CD14-positive monocyte (primary cell): ENCODE measurements at regions not wholly inside any gene's neighbourhood (a gene's known extent, or its start where the extent isn't known, plus 50 kb on each side); places are given as distances from the start of the nearest gene placed in this dataset.

Experiments
- DNase-seq, 3 donors: peaks; one replicate each; pipeline ENCODE4 v3.0.0-alpha.2; 2011 to 2022
- H2AFZ ChIP-seq: 2 replicates; pipeline ENCODE4 v1.6.0; 2012; ENCODE audit warnings: mild to moderate bottlenecking, low read depth, low read length, inconsistent platforms; ENCODE audit not compliant: insufficient read depth, poor library complexity, severe bottlenecking
- H3K27ac ChIP-seq, 2 donors: 1 replicate in 1 of 2; 2 replicates in 1 of 2; pipeline ENCODE4 v1.5.1; 2012 to 2013; ENCODE audit warnings: low read length in 2 of 2, control low read depth in 1 of 2, inconsistent platforms in 1 of 2, low read depth in 1 of 2, mild to moderate bottlenecking in 1 of 2
- H3K27me3 ChIP-seq, 2 donors: one replicate each; pipeline versions ENCODE4 v1.6.0 to v1.6.1; 2011 to 2013; ENCODE audit warnings: low read length in 2 of 2; ENCODE audit not compliant: control insufficient read depth in 2 of 2, insufficient read depth in 2 of 2
- H3K36me3 ChIP-seq, 2 donors: replicated peaks in 1 of 2; 1 replicate in 1 of 2; 2 replicates in 1 of 2; pipeline versions ENCODE4 v1.5.1 to v1.6.1; 2012 to 2013; ENCODE audit warnings: low read length in 2 of 2, control low read depth in 1 of 2, inconsistent platforms in 1 of 2, mild to moderate bottlenecking in 1 of 2; ENCODE audit not compliant: insufficient read depth in 2 of 2, control insufficient read depth in 1 of 2
- H3K4me1 ChIP-seq, 2 donors: 1 replicate in 1 of 2; 2 replicates in 1 of 2; pipeline versions ENCODE4 v1.5.1 to v1.6.1; 2012 to 2013; ENCODE audit warnings: low read length in 2 of 2, control low read depth in 1 of 2, inconsistent platforms in 1 of 2, mild to moderate bottlenecking in 1 of 2, moderate library complexity in 1 of 2; ENCODE audit not compliant: insufficient read depth in 2 of 2, control insufficient read depth in 1 of 2
- H3K4me2 ChIP-seq: replicated peaks from 2 replicates; pipeline ENCODE3; 2012; ENCODE audit warnings: low read length, moderate library complexity, mild to moderate bottlenecking; ENCODE audit not compliant: poor library complexity, severe bottlenecking; ENCODE audit errors: extremely low read depth
- H3K4me3 ChIP-seq, 3 experiments: fragments of 200-600 bp in 1 of 3; sonication (generic) in 1 of 3; replicated peaks in 1 of 3; 1 replicate in 2 of 3; 2 replicates in 1 of 3; pipeline ENCODE4 v1.5.1; 2011 to 2013; ENCODE audit warnings: low read length in 3 of 3, mild to moderate bottlenecking in 3 of 3, control low read depth in 2 of 3, low read depth in 2 of 3, inconsistent platforms in 1 of 3, moderate library complexity in 1 of 3
- H3K79me2 ChIP-seq: 2 replicates; pipeline ENCODE4 v1.6.0; 2012; ENCODE audit warnings: mild to moderate bottlenecking, control low read depth, inconsistent platforms, low read length, moderate library complexity; ENCODE audit not compliant: insufficient read depth
- H3K9ac ChIP-seq: 2 replicates; pipeline ENCODE4 v1.6.0; 2017; ENCODE audit warnings: low read length, mild to moderate bottlenecking; ENCODE audit not compliant: insufficient read depth, poor library complexity, severe bottlenecking
- H3K9me3 ChIP-seq, 2 donors: replicated peaks in 1 of 2; 1 replicate in 1 of 2; 2 replicates in 1 of 2; pipeline versions ENCODE4 v1.5.1 to v1.6.1; 2012 to 2013; ENCODE audit warnings: low read length in 2 of 2, control low read depth in 1 of 2; ENCODE audit not compliant: control insufficient read depth in 1 of 2, insufficient read depth in 1 of 2
- H4K20me1 ChIP-seq: 2 replicates; pipeline ENCODE4 v1.6.0; 2012; ENCODE audit warnings: mild to moderate bottlenecking, low read length, control low read depth, moderate library complexity; ENCODE audit not compliant: insufficient read depth
- H3K27ac Mint-ChIP-seq, 7 donors: one replicate each; pipeline ENCODE4 v1.8.0; 2020; ENCODE audit warnings: mild to moderate bottlenecking in 7 of 7, mixed read lengths in 7 of 7, moderate library complexity in 6 of 7, inconsistent platforms in 2 of 7
- H3K27me3 Mint-ChIP-seq, 3 donors: one replicate each; pipeline ENCODE4 v1.8.0; 2021 to 2022; ENCODE audit warnings: low read depth in 3 of 3, mild to moderate bottlenecking in 3 of 3, mixed read lengths in 3 of 3, moderate library complexity in 3 of 3, inconsistent platforms in 1 of 3
- H3K36me3 Mint-ChIP-seq, 2 donors: one replicate each; pipeline ENCODE4 v1.8.0; 2020; ENCODE audit warnings: mixed read lengths in 2 of 2, inconsistent platforms in 1 of 2, mild to moderate bottlenecking in 1 of 2
- H3K4me1 Mint-ChIP-seq: one replicate; pipeline ENCODE4 v1.8.0; 2020; ENCODE audit warnings: mild to moderate bottlenecking, mixed read lengths
- H3K4me3 Mint-ChIP-seq, 2 donors: one replicate each; pipeline ENCODE4 v1.8.0; 2020; ENCODE audit warnings: mild to moderate bottlenecking in 2 of 2, mixed read lengths in 2 of 2, moderate library complexity in 1 of 2
- H3K9me3 Mint-ChIP-seq, 7 donors: one replicate each; pipeline ENCODE4 v1.8.0; 2020 to 2022; ENCODE audit warnings: mixed read lengths in 7 of 7, mild to moderate bottlenecking in 6 of 7, moderate library complexity in 6 of 7, inconsistent platforms in 2 of 7
- WGBS: methylation state at CpG from one replicate; pipeline ENCODE4 v1.1.5; 2013; ENCODE audit warnings: missing lambda C conversion rate; ENCODE audit not compliant: insufficient coverage; 5-methylcytosine and 5-hydroxymethylcytosine counted together
- intact Hi-C, 2 donors: fragments of 100-400 bp; cut with micrococcal nuclease; formaldehyde crosslinking; loops; one replicate each; pipeline versions ENCODE4 v1.15.0 to v1.15.1; 2023
- TF ChIP-seq, protein P1 (sequence below): fragments of 200-600 bp; IDR thresholded peaks from one replicate; pipeline ENCODE4 v1.8.0; 2022; ENCODE audit warnings: antibody characterized with exemption, mild to moderate bottlenecking

DNA sequence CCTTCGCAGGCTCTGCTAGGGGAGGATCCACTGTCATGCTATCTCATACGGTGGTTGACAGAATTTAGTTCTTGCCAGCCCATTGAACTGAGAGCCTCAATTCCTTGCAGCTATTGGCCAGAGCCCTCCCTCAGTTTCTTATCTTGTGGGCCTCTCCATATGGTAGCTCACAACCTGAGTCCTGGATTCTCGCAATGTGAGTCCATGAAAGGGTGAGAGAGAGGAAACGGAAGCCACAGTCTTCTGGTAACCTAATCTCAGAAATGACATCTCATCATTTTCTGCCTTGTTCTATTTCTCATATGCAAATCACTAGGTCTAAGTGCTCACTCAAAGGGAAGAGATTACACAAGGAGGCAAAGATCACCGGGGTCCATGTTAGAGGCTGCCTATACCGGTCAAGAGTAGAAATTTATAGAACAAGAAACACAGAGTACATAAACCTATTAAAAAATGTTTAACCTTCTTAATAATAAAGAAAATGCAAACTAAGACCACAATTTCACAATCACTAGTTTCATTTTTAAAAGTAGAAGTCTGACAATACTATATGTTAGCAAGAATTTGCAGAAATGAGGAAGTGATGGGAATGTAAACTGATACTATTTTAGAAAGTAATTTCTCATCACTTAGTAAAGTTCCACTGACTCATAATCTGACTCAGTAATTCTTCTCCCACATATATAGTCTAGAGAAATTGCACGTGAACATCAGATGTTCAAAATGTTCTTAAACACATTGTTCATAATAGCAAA, 378.4 kb upstream of the AGTR1 start:
- H3K36me3 Mint-ChIP-seq: no peaks in the 10 kb centered on the region
- H3K9me3 Mint-ChIP-seq: peaks cover 0 to 5% (median 2%) of the 10 kb centered on the region in 7 donors
- Histone ChIP-seq H3K4me3 (peak overlapping the region in 2 of 3 experiments; percentile 34 to 51), H3K9me3 (no peaks in the 10 kb centered on the region), H3K4me2 (peak overlapping the region; percentile 55), H3K27ac (peak overlapping the region; percentile 29 to 73), H3K4me1 (peaks cover 7% of the 10 kb centered on the region in 2 donors), H3K79me2 (no peaks in the 10 kb centered on the region), H3K36me3 (no peaks in the 10 kb centered on the region), H4K20me1 (no peaks in the 10 kb centered on the region), H3K27me3 (peaks cover 0 to 3% of the 10 kb centered on the region in 2 donors), H3K9ac (no peak overlapping the region), H2AFZ (no peak overlapping the region)
- H3K4me3 Mint-ChIP-seq: peak overlapping the region; percentile 59 to 84
- H3K27ac Mint-ChIP-seq: peak overlapping the region; percentile 87 to 95 (median 93)
- intact Hi-C loops: no loop called here
- WGBS: 93% methylated on average over 2 of the region's 7 CpGs
- H3K27me3 Mint-ChIP-seq: peaks cover 2 to 7% (median 7%) of the 10 kb centered on the region in 3 donors
- H3K4me1 Mint-ChIP-seq: peaks cover 12% of the 10 kb centered on the region
- DNase-seq: peak; percentile 59 to 83 (median 81)
- TF ChIP-seq, protein P1, sequence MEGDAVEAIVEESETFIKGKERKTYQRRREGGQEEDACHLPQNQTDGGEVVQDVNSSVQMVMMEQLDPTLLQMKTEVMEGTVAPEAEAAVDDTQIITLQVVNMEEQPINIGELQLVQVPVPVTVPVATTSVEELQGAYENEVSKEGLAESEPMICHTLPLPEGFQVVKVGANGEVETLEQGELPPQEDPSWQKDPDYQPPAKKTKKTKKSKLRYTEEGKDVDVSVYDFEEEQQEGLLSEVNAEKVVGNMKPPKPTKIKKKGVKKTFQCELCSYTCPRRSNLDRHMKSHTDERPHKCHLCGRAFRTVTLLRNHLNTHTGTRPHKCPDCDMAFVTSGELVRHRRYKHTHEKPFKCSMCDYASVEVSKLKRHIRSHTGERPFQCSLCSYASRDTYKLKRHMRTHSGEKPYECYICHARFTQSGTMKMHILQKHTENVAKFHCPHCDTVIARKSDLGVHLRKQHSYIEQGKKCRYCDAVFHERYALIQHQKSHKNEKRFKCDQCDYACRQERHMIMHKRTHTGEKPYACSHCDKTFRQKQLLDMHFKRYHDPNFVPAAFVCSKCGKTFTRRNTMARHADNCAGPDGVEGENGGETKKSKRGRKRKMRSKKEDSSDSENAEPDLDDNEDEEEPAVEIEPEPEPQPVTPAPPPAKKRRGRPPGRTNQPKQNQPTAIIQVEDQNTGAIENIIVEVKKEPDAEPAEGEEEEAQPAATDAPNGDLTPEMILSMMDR: no peak

DNA sequence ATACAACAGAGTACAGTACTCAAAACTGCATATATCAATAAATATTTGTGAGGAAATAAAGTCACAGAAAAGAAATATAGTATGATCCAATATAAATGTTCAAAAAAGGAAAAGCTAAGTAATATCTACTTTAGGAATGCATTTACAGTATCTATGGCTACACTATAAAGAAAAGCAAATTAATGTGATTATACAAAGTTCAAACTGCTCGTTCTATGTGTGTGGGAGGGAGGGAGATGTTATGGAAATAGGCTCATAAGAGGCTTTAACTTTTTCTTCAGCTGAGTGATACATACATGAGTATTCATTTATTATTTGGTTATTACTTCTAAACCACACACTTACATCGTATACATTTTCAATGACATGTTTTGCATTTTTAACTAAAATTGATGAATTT, 377.7 kb upstream of the AGTR1 start:
- no peaks in the 10 kb centered on the region for H3K79me2 ChIP-seq
- Mint-ChIP-seq H3K4me3 (no peak overlapping the region), H3K36me3 (no peaks in the 10 kb centered on the region), H3K4me1 (peaks cover 12% of the 10 kb centered on the region), H3K27me3 (peaks cover 2 to 8% (median 7%) of the 10 kb centered on the region in 3 donors), H3K27ac (peak overlapping the region in 4 of 7 donors; percentile 48 to 92 (median 66)), H3K9me3 (peaks cover 0 to 5% (median 2%) of the 10 kb centered on the region in 7 donors)
- DNase-seq: no peak
- WGBS: no CpG with 5 or more reads among the region's 2 CpGs
- peak overlapping the region in 1 of 3 experiments; percentile 51 for H3K4me3 ChIP-seq
- peaks cover 7% of the 10 kb centered on the region in 2 donors for H3K4me1 ChIP-seq
- intact Hi-C loops: no loop called here
- no peaks in the 10 kb centered on the region for H3K9me3 ChIP-seq
- peaks cover 0 to 3% of the 10 kb centered on the region in 2 donors for H3K27me3 ChIP-seq
- TF ChIP-seq, protein P1: no peak
- peak overlapping the region in 1 of 2 donors; percentile 73 for H3K27ac ChIP-seq
- no peaks in the 10 kb centered on the region for H4K20me1 ChIP-seq
- peak overlapping the region; percentile 55 for H3K4me2 ChIP-seq
- H2AFZ ChIP-seq: no peak overlapping the region
- H3K9ac ChIP-seq: no peak overlapping the region
- no peaks in the 10 kb centered on the region for H3K36me3 ChIP-seq
